ENCODE measurements at regions not wholly inside any gene's neighbourhood (a gene's known extent, or its start where the extent isn't known, plus 50 kb on each side); places are given as distances from the start of the nearest gene placed in this dataset.

DNA sequence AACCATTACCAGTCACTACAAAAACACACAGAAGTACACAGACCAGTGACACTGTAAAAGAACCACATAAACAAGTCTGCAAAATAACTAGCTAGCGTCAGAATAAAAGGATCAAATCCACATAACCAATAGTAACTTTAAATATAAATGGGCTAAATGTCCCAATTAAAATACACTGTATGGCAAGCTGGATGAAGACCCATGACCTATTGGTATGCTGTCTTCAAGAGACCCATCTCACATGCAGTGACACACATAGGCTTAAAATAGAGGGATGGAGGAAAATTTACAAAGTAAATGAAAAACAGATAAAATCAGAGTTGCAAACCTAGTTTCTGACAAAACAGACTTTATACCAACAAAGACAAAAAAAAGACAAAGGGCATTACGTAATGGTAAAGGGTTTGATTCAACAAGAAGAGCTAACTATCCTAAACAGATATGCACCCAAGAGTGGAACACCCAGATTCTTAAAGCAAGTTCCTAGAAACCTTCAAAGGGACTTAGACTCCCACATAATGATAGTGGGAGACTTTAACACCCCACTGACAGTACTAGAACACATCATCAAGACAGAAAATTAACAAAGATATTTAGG lies 196.9 kb downstream of the TBX15 start:
- TF ChIP-seq POLR2A (IDR thresholded peaks at IDR 0.05) (no peak), POLR2AphosphoS5 (IDR thresholded peaks at IDR 0.05) (no peak), EP300 (IDR thresholded peaks at IDR 0.05; ENCODE audit: low read depth) (no peak)
- TF ChIP-seq, protein P1, sequence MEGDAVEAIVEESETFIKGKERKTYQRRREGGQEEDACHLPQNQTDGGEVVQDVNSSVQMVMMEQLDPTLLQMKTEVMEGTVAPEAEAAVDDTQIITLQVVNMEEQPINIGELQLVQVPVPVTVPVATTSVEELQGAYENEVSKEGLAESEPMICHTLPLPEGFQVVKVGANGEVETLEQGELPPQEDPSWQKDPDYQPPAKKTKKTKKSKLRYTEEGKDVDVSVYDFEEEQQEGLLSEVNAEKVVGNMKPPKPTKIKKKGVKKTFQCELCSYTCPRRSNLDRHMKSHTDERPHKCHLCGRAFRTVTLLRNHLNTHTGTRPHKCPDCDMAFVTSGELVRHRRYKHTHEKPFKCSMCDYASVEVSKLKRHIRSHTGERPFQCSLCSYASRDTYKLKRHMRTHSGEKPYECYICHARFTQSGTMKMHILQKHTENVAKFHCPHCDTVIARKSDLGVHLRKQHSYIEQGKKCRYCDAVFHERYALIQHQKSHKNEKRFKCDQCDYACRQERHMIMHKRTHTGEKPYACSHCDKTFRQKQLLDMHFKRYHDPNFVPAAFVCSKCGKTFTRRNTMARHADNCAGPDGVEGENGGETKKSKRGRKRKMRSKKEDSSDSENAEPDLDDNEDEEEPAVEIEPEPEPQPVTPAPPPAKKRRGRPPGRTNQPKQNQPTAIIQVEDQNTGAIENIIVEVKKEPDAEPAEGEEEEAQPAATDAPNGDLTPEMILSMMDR (IDR thresholded peaks at IDR 0.05), result no peak

Measured in transverse colon (tissue), 4 donors.